ENCODE measurements at regions not wholly inside any gene's neighbourhood (a gene's known extent, or its start where the extent isn't known, plus 50 kb on each side); places are given as distances from the start of the nearest gene placed in this dataset.

GRCh38 chr3:95172164-95172943, 1109.5 kb downstream of the NSUN3 start:
- no peak overlapping the region for H3K27ac Mint-ChIP-seq
- H3K4me3 Mint-ChIP-seq, result no peak overlapping the region
- H3K4me1 Mint-ChIP-seq, result no peaks in the 10 kb centered on the region
- H3K4me3 ChIP-seq (replicated peaks in 1 of 3; ENCODE audit: low read depth in 2 of 3, low read length in 3 of 3), result no peak overlapping the region
- DNase-seq, result no peak
- no CpG with 5 or more reads among the region's 3 CpGs for WGBS (ENCODE audit: insufficient coverage)
- H3K9me3 Mint-ChIP-seq, result peaks cover 0 to 2% (median 0%) of the 10 kb centered on the region in 7 donors
- TF ChIP-seq CTCF (IDR thresholded peaks at IDR 0.05), result no peak
- no peak overlapping the region for H3K27ac ChIP-seq (ENCODE audit: low read depth in 1 of 2, low read length in 2 of 2)
- H3K36me3 Mint-ChIP-seq, result no peaks in the 10 kb centered on the region
- H3K27me3 ChIP-seq (ENCODE audit: control insufficient read depth in 2 of 2, insufficient read depth in 2 of 2, low read length in 2 of 2), result no peaks in the 10 kb centered on the region
- H3K36me3 ChIP-seq (replicated peaks in 1 of 2; ENCODE audit: control insufficient read depth in 1 of 2, insufficient read depth in 2 of 2, low read length in 2 of 2), result no peaks in the 10 kb centered on the region
- H2AFZ ChIP-seq (ENCODE audit: insufficient read depth, low read depth, low read length, poor library complexity, severe bottlenecking), result no peak overlapping the region
- H3K4me2 ChIP-seq (replicated peaks; ENCODE audit: extremely low read depth, low read length, poor library complexity, severe bottlenecking), result no peak overlapping the region
- intact Hi-C loops (cut with micrococcal nuclease), result no loop called here
- no peaks in the 10 kb centered on the region for H3K79me2 ChIP-seq (ENCODE audit: insufficient read depth, low read length)
- H3K9me3 ChIP-seq (replicated peaks in 1 of 2; ENCODE audit: control insufficient read depth in 1 of 2, insufficient read depth in 1 of 2, low read length in 2 of 2), result no peaks in the 10 kb centered on the region
- H4K20me1 ChIP-seq (ENCODE audit: insufficient read depth, low read length), result no peaks in the 10 kb centered on the region
- no peak overlapping the region for H3K9ac ChIP-seq (ENCODE audit: insufficient read depth, low read length, poor library complexity, severe bottlenecking)
- peaks cover 0 to 1% (median 0%) of the 10 kb centered on the region in 3 donors for H3K27me3 Mint-ChIP-seq (ENCODE audit: low read depth in 3 of 3)
- no peaks in the 10 kb centered on the region for H3K4me1 ChIP-seq (ENCODE audit: control insufficient read depth in 1 of 2, insufficient read depth in 2 of 2, low read length in 2 of 2)

- no peaks in the 10 kb centered on the region for H4K20me1 ChIP-seq (ENCODE audit: insufficient read depth, low read length)
- no peak overlapping the region for H3K27ac ChIP-seq (ENCODE audit: low read depth in 1 of 2, low read length in 2 of 2)
- no peak overlapping the region for H3K4me2 ChIP-seq (replicated peaks; ENCODE audit: extremely low read depth, low read length, poor library complexity, severe bottlenecking)
- TF ChIP-seq CTCF (IDR thresholded peaks at IDR 0.05), result no peak
- no peak for DNase-seq
- Mint-ChIP-seq H3K27ac (no peak overlapping the region), H3K36me3 (no peaks in the 10 kb centered on the region), H3K4me3 (no peak overlapping the region), H3K27me3 (ENCODE audit: low read depth in 3 of 3) (peaks cover 0 to under 1% (median 0%) of the 10 kb centered on the region in 3 donors), H3K9me3 (peaks cover 0 to 8% (median 0%) of the 10 kb centered on the region in 7 donors), H3K4me1 (no peaks in the 10 kb centered on the region)
- no peaks in the 10 kb centered on the region for H3K4me1 ChIP-seq (ENCODE audit: control insufficient read depth in 1 of 2, insufficient read depth in 2 of 2, low read length in 2 of 2)
- H3K27me3 ChIP-seq (ENCODE audit: control insufficient read depth in 2 of 2, insufficient read depth in 2 of 2, low read length in 2 of 2), result no peaks in the 10 kb centered on the region
- H3K79me2 ChIP-seq (ENCODE audit: insufficient read depth, low read length), result no peaks in the 10 kb centered on the region
- H3K9ac ChIP-seq (ENCODE audit: insufficient read depth, low read length, poor library complexity, severe bottlenecking), result no peak overlapping the region
- H3K4me3 ChIP-seq (replicated peaks in 1 of 3; ENCODE audit: low read depth in 2 of 3, low read length in 3 of 3), result no peak overlapping the region
- no peaks in the 10 kb centered on the region for H3K36me3 ChIP-seq (replicated peaks in 1 of 2; ENCODE audit: control insufficient read depth in 1 of 2, insufficient read depth in 2 of 2, low read length in 2 of 2)
- H2AFZ ChIP-seq (ENCODE audit: insufficient read depth, low read depth, low read length, poor library complexity, severe bottlenecking), result no peak overlapping the region
- no CpG with 5 or more reads among the region's 2 CpGs for WGBS (ENCODE audit: insufficient coverage)
- intact Hi-C loops (cut with micrococcal nuclease), result no loop called here
- no peaks in the 10 kb centered on the region for H3K9me3 ChIP-seq (replicated peaks in 1 of 2; ENCODE audit: control insufficient read depth in 1 of 2, insufficient read depth in 1 of 2, low read length in 2 of 2)
Measured at GRCh38 chr3:95177096-95177495, 1114.2 kb downstream of the NSUN3 start.

Measured in CD14-positive monocyte (primary cell).